NOMO-1 treated with DMSO at 0.1 percent for 48 hours (cell line): ENCODE measurements at regions not wholly inside any gene's neighbourhood (a gene's known extent, or its start where the extent isn't known, plus 50 kb on each side); places are given as distances from the start of the nearest gene placed in this dataset.
"Not testable (repeated sequence)": the region's sequence is repeated elsewhere in the genome, so short reads cannot be mapped to it uniquely, and the experiment has no call there.

Experiments used
- DNase-seq: peaks from one replicate; lab custom pipeline; 2025; ENCODE audit not compliant: unreplicated experiment; lab: John Stamatoyannopoulos, UW

GRCh38 chr4:74505355-74505978, 60.5 kb downstream of the AREG start:
- not testable (repeated sequence) for DNase-seq

- DNase-seq = peak; percentile 26
Observed at GRCh38 chr4:74509363-74509762, 64.4 kb downstream of the AREG start.

- no peak for DNase-seq
Observed at GRCh38 chr4:74516303-74516702, 71.4 kb downstream of the AREG start.

- DNase-seq = no peak
Observed at GRCh38 chr4:74517996-74518395, 73.1 kb downstream of the AREG start.

GRCh38 chr4:74522251-74522991, 77.5 kb downstream of the AREG start:
- DNase-seq = no peak

- no peak for DNase-seq
Observed at GRCh38 chr4:74523096-74523495, 78.2 kb downstream of the AREG start.

GRCh38 chr4:74524985-74525384, 80.0 kb downstream of the AREG start:
- no peak for DNase-seq

GRCh38 chr4:74527049-74527448, 82.1 kb downstream of the AREG start:
- DNase-seq = no peak

- DNase-seq = no peak
Observed at GRCh38 chr4:74528178-74528577, 83.2 kb downstream of the AREG start.

GRCh38 chr4:74529284-74530041, 84.5 kb downstream of the AREG start:
- no peak for DNase-seq

GRCh38 chr4:74531963-74532794, 87.2 kb downstream of the AREG start:
- peak; percentile 64 for DNase-seq

- DNase-seq = no peak
Observed at GRCh38 chr4:74534121-74534520, 89.2 kb downstream of the AREG start.

GRCh38 chr4:74534936-74535335, 90.0 kb downstream of the AREG start:
- DNase-seq = no peak

- no peak for DNase-seq
Observed at GRCh38 chr4:74535512-74535911, 90.6 kb downstream of the AREG start.

- no peak for DNase-seq
Observed at GRCh38 chr4:74536557-74536956, 91.6 kb downstream of the AREG start.

GRCh38 chr4:74537459-74537858, 92.5 kb downstream of the AREG start:
- DNase-seq = no peak

- DNase-seq = no peak
Observed at GRCh38 chr4:74539044-74539790, 94.3 kb downstream of the AREG start.

GRCh38 chr4:74540193-74540592, 95.3 kb downstream of the AREG start:
- DNase-seq = no peak

GRCh38 chr4:74541667-74542066, 96.7 kb downstream of the AREG start:
- no peak for DNase-seq

GRCh38 chr4:74543231-74543781, 98.4 kb downstream of the AREG start:
- peak; percentile 91 for DNase-seq
